B cell (primary cell): ENCODE measurements at regions not wholly inside any gene's neighbourhood (a gene's known extent, or its start where the extent isn't known, plus 50 kb on each side); places are given as distances from the start of the nearest gene placed in this dataset.

Source experiments
- ATAC-seq: fragments of 200-7000 bp; cut with Tn5 transposase; one replicate; pipeline ENCODE4 v1.10.0; 2021; ENCODE audit warnings: low read depth, mild to moderate bottlenecking, moderate number of reproducible peaks, moderate library complexity
- CTCF ChIA-PET: fragments of 350-600 bp; sonication (Branson Sonifier 250); formaldehyde crosslinking; loops from one replicate; lab custom pipeline; 2021; ENCODE audit warnings: antibody characterized with exemption, inconsistent platforms; lab: Charles Lee
- POLR2A ChIA-PET: fragments of 350-600 bp; sonication (Branson Sonifier 250); formaldehyde crosslinking; loops from one replicate; lab custom pipeline; 2021; ENCODE audit warnings: antibody characterized with exemption; lab: Charles Lee
- DNase-seq: peaks from one replicate; pipeline ENCODE4 v3.0.0; 2013
- H2AFZ ChIP-seq: 2 replicates; pipeline ENCODE4 v1.6.1; 2012; ENCODE audit warnings: mild to moderate bottlenecking, low read depth, low read length; ENCODE audit not compliant: insufficient read depth, poor library complexity, severe bottlenecking
- H3K27ac ChIP-seq, 2 donors: 1 replicate in 1 of 2; 2 replicates in 1 of 2; pipeline ENCODE4 v1.5.1; 2012 to 2013; ENCODE audit warnings: low read length in 2 of 2, mild to moderate bottlenecking in 2 of 2, moderate library complexity in 1 of 2
- H3K27me3 ChIP-seq, 4 experiments: fragments of 200-600 bp in 1 of 4; sonication (generic) in 1 of 4; replicated peaks in 1 of 4; 1 replicate in 2 of 4; 2 replicates in 2 of 4; pipeline versions ENCODE4 v1.6.1 to v1.7.0; 2013 to 2016; ENCODE audit warnings: low read length in 3 of 4, mild to moderate bottlenecking in 2 of 4, mixed read lengths in 1 of 4, moderate library complexity in 1 of 4; ENCODE audit not compliant: insufficient read depth in 4 of 4, control insufficient read depth in 3 of 4; ENCODE audit errors: control extremely low read depth in 1 of 4
- H3K36me3 ChIP-seq, 2 experiments: replicated peaks in 1 of 2; 1 replicate in 1 of 2; 2 replicates in 1 of 2; pipeline versions ENCODE4 v1.6.1 to v1.7.1; 2013; ENCODE audit warnings: low read length in 1 of 2; ENCODE audit not compliant: insufficient read depth in 2 of 2, control insufficient read depth in 1 of 2; ENCODE audit errors: control extremely low read depth in 1 of 2, extremely low read depth in 1 of 2
- H3K4me1 ChIP-seq, 2 donors: fragments of 200-600 bp in 1 of 2; sonication (generic) in 1 of 2; 1 replicate in 1 of 2; 2 replicates in 1 of 2; pipeline versions ENCODE4 v1.5.1 to v1.6.1; 2013 to 2017; ENCODE audit warnings: low read length in 2 of 2; ENCODE audit not compliant: control insufficient read depth in 2 of 2, insufficient read depth in 2 of 2
- H3K4me2 ChIP-seq: replicated peaks from 2 replicates; pipeline ENCODE3; 2012; ENCODE audit warnings: mild to moderate bottlenecking, low read depth, low read length; ENCODE audit not compliant: poor library complexity, severe bottlenecking
- H3K4me3 ChIP-seq, 5 experiments: fragments of 200-600 bp in 1 of 5; sonication (generic) in 1 of 5; 1 replicate in 3 of 5; 2 replicates in 2 of 5; pipeline versions ENCODE4 v1.5.1 to v1.7.0; 2011 to 2016; ENCODE audit warnings: low read length in 4 of 5, mild to moderate bottlenecking in 4 of 5, low read depth in 2 of 5, control low read depth in 1 of 5, moderate library complexity in 1 of 5; ENCODE audit not compliant: insufficient read depth in 1 of 5; ENCODE audit errors: control extremely low read depth in 1 of 5, extremely low read depth in 1 of 5
- H3K79me2 ChIP-seq: fragments of 200-600 bp; sonication (generic); one replicate; pipeline ENCODE4 v1.6.0; 2016; ENCODE audit warnings: low read length; ENCODE audit not compliant: control insufficient read depth, insufficient read depth
- H3K9ac ChIP-seq: fragments of 200-600 bp; sonication (generic); 2 replicates; pipeline ENCODE4 v1.6.1; 2017; ENCODE audit warnings: mild to moderate bottlenecking, low read length, moderate library complexity
- H3K9me3 ChIP-seq, 3 donors: one replicate each; pipeline versions ENCODE4 v1.6.1 to v1.7.1; 2013; ENCODE audit warnings: low read length in 2 of 3; ENCODE audit not compliant: control insufficient read depth in 2 of 3, insufficient read depth in 1 of 3; ENCODE audit errors: control extremely low read depth in 1 of 3
- H4K20me1 ChIP-seq: 2 replicates; pipeline ENCODE4 v1.6.0; 2012; ENCODE audit warnings: mild to moderate bottlenecking, low read length; ENCODE audit not compliant: insufficient read depth, control insufficient read depth, poor library complexity, severe bottlenecking
- H3K27ac Mint-ChIP-seq: one replicate; pipeline ENCODE4 v1.8.0; 2021; ENCODE audit warnings: mixed read lengths
- H3K27me3 Mint-ChIP-seq: one replicate; pipeline ENCODE4 v1.8.0; 2021; ENCODE audit warnings: mixed read lengths
- H3K4me1 Mint-ChIP-seq: one replicate; pipeline ENCODE4 v1.8.0; 2021; ENCODE audit warnings: mixed read lengths
- H3K4me3 Mint-ChIP-seq: one replicate; pipeline ENCODE4 v1.8.0; 2021; ENCODE audit warnings: mixed read lengths
- H3K9me3 Mint-ChIP-seq: one replicate; pipeline ENCODE4 v1.8.0; 2022; ENCODE audit warnings: mixed read lengths; ENCODE audit not compliant: insufficient read depth
- CTCF ChIP-seq: fragments of 200-600 bp; IDR thresholded peaks from one replicate; pipeline ENCODE4 v1.8.0; 2022; ENCODE audit warnings: antibody characterized with exemption, mild to moderate bottlenecking
- EZH2 ChIP-seq: IDR thresholded peaks from 2 replicates; pipeline ENCODE4 v1.6.1; 2012; ENCODE audit warnings: borderline replicate concordance, low read depth, mild to moderate bottlenecking, moderate library complexity, low read length; ENCODE audit not compliant: insufficient read depth, poor library complexity, severe bottlenecking
- WGBS: methylation state at CpG from one replicate; pipeline ENCODE4 v1.1.5; 2013; ENCODE audit warnings: missing lambda C conversion rate; ENCODE audit not compliant: insufficient coverage; 5-methylcytosine and 5-hydroxymethylcytosine counted together
- intact Hi-C: fragments of 100-400 bp; cut with micrococcal nuclease; formaldehyde crosslinking; loops from one replicate; pipeline ENCODE4 v1.10.0; 2022

GRCh38 chrX:10795721-10796120 is 175.3 kb upstream of the MID1 start:
- Mint-ChIP-seq H3K4me1 (no peaks in the 10 kb centered on the region), H3K9me3 (no peaks in the 10 kb centered on the region), H3K27me3 (no peaks in the 10 kb centered on the region), H3K4me3 (no peak overlapping the region), H3K27ac (no peak overlapping the region)
- no peak overlapping the region for H3K9ac ChIP-seq
- CTCF ChIA-PET: no interaction called here
- no peaks in the 10 kb centered on the region for H3K4me1 ChIP-seq
- no peak overlapping the region for H3K4me2 ChIP-seq
- no peak for DNase-seq
- no CpG with 5 or more reads among the region's 1 CpG for WGBS
- H3K4me3 ChIP-seq: no peak overlapping the region
- TF ChIP-seq EZH2 (no peak), CTCF (no peak)
- H3K27me3 ChIP-seq: no peaks in the 10 kb centered on the region
- H3K79me2 ChIP-seq: no peaks in the 10 kb centered on the region
- no peak overlapping the region for H2AFZ ChIP-seq
- POLR2A ChIA-PET: no interaction called here
- intact Hi-C loops: no loop called here
- ATAC-seq: no peak
- no peaks in the 10 kb centered on the region for H4K20me1 ChIP-seq
- H3K36me3 ChIP-seq: no peaks in the 10 kb centered on the region
- no peaks in the 10 kb centered on the region for H3K9me3 ChIP-seq
- no peak overlapping the region for H3K27ac ChIP-seq

- H3K36me3 ChIP-seq: no peaks in the 10 kb centered on the region
- no peaks in the 10 kb centered on the region for H3K4me1 ChIP-seq
- intact Hi-C loops: no loop called here
- Mint-ChIP-seq H3K27ac (no peak overlapping the region), H3K4me3 (no peak overlapping the region), H3K9me3 (no peaks in the 10 kb centered on the region), H3K4me1 (no peaks in the 10 kb centered on the region), H3K27me3 (no peaks in the 10 kb centered on the region)
- H3K4me3 ChIP-seq: no peak overlapping the region
- H3K27ac ChIP-seq: no peak overlapping the region
- H3K4me2 ChIP-seq: no peak overlapping the region
- no peak for TF ChIP-seq EZH2
- no peak for TF ChIP-seq CTCF
- ChIA-PET CTCF (no interaction called here), POLR2A (no interaction called here)
- DNase-seq (no peak), ATAC-seq (no peak)
- no peaks in the 10 kb centered on the region for H4K20me1 ChIP-seq
- H3K27me3 ChIP-seq: no peaks in the 10 kb centered on the region
- no CpG with 5 or more reads among the region's 4 CpGs for WGBS
- H3K9ac ChIP-seq: no peak overlapping the region
- no peak overlapping the region for H2AFZ ChIP-seq
- H3K9me3 ChIP-seq: no peaks in the 10 kb centered on the region
- no peaks in the 10 kb centered on the region for H3K79me2 ChIP-seq
Observed at GRCh38 chrX:10797466-10797865, 177.1 kb upstream of the MID1 start.
